K562 (cell line): ENCODE measurements at regions not wholly inside any gene's neighbourhood (a gene's known extent, or its start where the extent isn't known, plus 50 kb on each side); places are given as distances from the start of the nearest gene placed in this dataset.

Source experiments
- C11orf30 ChIP-seq: fragments of 450-650 bp; IDR thresholded peaks from 2 replicates; pipeline ENCODE4 v1.6.1; 2016; ENCODE audit warnings: low read depth, mild to moderate bottlenecking
- CBFB ChIP-seq: sonication (generic); formaldehyde crosslinking; IDR thresholded peaks from 2 replicates; pipeline ENCODE4 v1.4.0; 2020; ENCODE audit warnings: mild to moderate bottlenecking, missing genetic modification reagents
- CCAR2 ChIP-seq: fragments of 200-400 bp; formaldehyde crosslinking; IDR thresholded peaks from 2 replicates; pipeline ENCODE4 v1.6.1; 2017; ENCODE audit warnings: mild to moderate bottlenecking, low read depth, low read length
- COPS2 ChIP-seq: fragments of 450-650 bp; conservative IDR thresholded peaks from 2 replicates; pipeline ENCODE4 v1.6.1; 2016; ENCODE audit warnings: mild to moderate bottlenecking, moderate library complexity
- ETV5 ChIP-seq: sonication (generic); formaldehyde crosslinking; IDR thresholded peaks from 2 replicates; pipeline ENCODE4 v1.4.0; 2020; ENCODE audit warnings: low read depth, mild to moderate bottlenecking, missing genetic modification reagents
- FOXP1 ChIP-seq: sonication (generic); formaldehyde crosslinking; IDR thresholded peaks from 2 replicates; pipeline ENCODE4 v1.8.0; 2022; ENCODE audit warnings: mild to moderate bottlenecking, missing genetic modification reagents
- HDAC3 ChIP-seq: fragments of 450-650 bp; IDR thresholded peaks from 2 replicates; pipeline ENCODE4 v1.6.1; 2018; ENCODE audit warnings: borderline replicate concordance, mild to moderate bottlenecking, moderate library complexity; ENCODE audit not compliant: partially characterized antibody
- HNRNPL ChIP-seq: fragments of 200-400 bp; formaldehyde crosslinking; IDR thresholded peaks from 2 replicates; pipeline ENCODE4 v1.6.1; 2017; ENCODE audit warnings: low read depth, mild to moderate bottlenecking, low read length
- KLF13 ChIP-seq: fragments of 450-650 bp; IDR thresholded peaks from 2 replicates; pipeline ENCODE4 v1.6.1; 2016; ENCODE audit warnings: missing genetic modification characterization, low read depth, mild to moderate bottlenecking, missing compliant biosample characterization, moderate library complexity, borderline replicate concordance
- PHB ChIP-seq: fragments of 250-450 bp; sonication (Bioruptor Pico); IDR thresholded peaks from 2 replicates; pipeline ENCODE4 v1.5.0; 2021
- POLR2H ChIP-seq: IDR thresholded peaks from 2 replicates; pipeline ENCODE4 v1.6.1; 2016; ENCODE audit warnings: missing genetic modification characterization, low read depth, mild to moderate bottlenecking, control low read depth, missing compliant biosample characterization, moderate library complexity
- RB1 ChIP-seq: fragments of 450-650 bp; IDR thresholded peaks from 2 replicates; pipeline ENCODE4 v1.6.1; 2017; ENCODE audit warnings: low read depth, mild to moderate bottlenecking
- SMAD4 ChIP-seq: fragments of 250-450 bp; sonication (Bioruptor Pico); conservative IDR thresholded peaks from 2 replicates; pipeline ENCODE4 v1.8.0; 2021; ENCODE audit warnings: inconsistent platforms, mild to moderate bottlenecking, moderate library complexity
- ZNF408 ChIP-seq: fragments of 250-450 bp; sonication (Bioruptor Pico); IDR thresholded peaks from 2 replicates; pipeline ENCODE4 v1.4.0; 2020; ENCODE audit warnings: low read depth, mild to moderate bottlenecking, moderate library complexity
- ZNF444 ChIP-seq: fragments of 250-450 bp; sonication (Bioruptor Pico); IDR thresholded peaks from 2 replicates; pipeline ENCODE4 v1.4.0; 2020; ENCODE audit warnings: mild to moderate bottlenecking, moderate library complexity
- ZNF445 ChIP-seq: fragments of 250-450 bp; sonication (Bioruptor Pico); IDR thresholded peaks from 2 replicates; pipeline ENCODE4 v1.4.0; 2020; ENCODE audit warnings: low read depth, mild to moderate bottlenecking, moderate library complexity
- ZNF507 ChIP-seq: conservative IDR thresholded peaks from 2 replicates; pipeline ENCODE4 v1.6.1; 2017; ENCODE audit warnings: missing genetic modification characterization, missing compliant biosample characterization
- ZNF668 ChIP-seq: fragments of 250-450 bp; sonication (Bioruptor Pico); IDR thresholded peaks from 2 replicates; pipeline ENCODE4 v1.8.0; 2022; ENCODE audit warnings: mild to moderate bottlenecking, inconsistent platforms
- TF ChIP-seq, protein P1 (sequence below): fragments of 250-450 bp; sonication (Bioruptor Pico); IDR thresholded peaks from 2 replicates; pipeline ENCODE4 v1.8.0; 2022; ENCODE audit warnings: inconsistent platforms, mild to moderate bottlenecking, moderate library complexity, borderline replicate concordance
- TF ChIP-seq, protein P2 (sequence below): fragments of 450-650 bp; IDR thresholded peaks from 2 replicates; pipeline ENCODE4 v1.6.1; 2018; ENCODE audit not compliant: partially characterized antibody
- TF ChIP-seq, protein P3 (sequence below): fragments of 250-450 bp; sonication (Bioruptor Pico); IDR thresholded peaks from 2 replicates; pipeline ENCODE4 v1.5.0; 2020; ENCODE audit warnings: mild to moderate bottlenecking

DNA sequence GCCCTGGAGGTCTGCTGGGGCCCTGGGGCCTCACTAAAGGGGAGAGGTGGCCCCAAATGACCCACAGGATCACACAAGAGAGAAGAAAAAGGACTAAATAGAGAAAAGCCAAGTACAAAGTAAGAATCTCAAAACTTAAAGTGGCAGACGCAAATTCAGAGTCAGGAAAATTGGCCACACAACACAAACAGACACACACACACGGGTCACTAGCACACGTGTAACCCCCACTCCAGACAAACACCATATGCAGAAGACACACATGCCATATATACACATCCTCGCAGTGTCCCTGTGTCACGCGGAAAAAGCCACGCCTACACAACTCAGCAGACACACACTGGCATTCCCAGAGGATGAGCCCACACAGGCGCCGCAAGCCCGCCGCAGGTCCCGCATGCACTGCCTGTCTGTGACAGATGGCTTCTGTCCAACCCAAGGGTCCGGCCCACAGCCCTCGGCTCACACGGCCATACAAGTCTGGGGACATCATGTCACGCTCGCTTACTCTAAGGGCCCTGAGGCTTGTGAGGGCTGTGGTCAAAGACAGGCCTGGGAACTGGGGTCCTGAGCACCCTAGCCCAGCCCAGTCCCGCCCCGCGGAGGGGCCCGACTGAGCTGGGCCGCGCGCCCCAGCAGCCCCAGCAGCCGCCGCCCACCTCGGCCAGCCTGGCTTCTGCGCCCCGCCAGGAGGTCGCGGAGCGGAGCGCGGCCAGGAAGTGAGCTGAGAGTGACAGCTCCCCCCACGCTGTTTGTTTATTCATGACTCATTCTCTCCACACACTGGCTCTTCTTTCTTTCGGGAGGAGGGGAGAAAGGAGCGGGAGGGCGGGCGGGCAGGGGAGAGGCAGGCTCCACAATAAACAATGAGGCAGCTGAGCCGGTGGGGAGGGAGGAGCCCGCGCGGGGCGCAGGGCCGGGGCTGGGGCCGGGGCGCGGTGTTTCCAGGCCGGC, 95.5 kb upstream of the ZMIZ1 start (continued):
- TF ChIP-seq, protein P1, sequence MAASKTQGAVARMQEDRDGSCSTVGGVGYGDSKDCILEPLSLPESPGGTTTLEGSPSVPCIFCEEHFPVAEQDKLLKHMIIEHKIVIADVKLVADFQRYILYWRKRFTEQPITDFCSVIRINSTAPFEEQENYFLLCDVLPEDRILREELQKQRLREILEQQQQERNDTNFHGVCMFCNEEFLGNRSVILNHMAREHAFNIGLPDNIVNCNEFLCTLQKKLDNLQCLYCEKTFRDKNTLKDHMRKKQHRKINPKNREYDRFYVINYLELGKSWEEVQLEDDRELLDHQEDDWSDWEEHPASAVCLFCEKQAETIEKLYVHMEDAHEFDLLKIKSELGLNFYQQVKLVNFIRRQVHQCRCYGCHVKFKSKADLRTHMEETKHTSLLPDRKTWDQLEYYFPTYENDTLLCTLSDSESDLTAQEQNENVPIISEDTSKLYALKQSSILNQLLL (CRISPR knock-in tag): no peak
- TF ChIP-seq ZNF445 (CRISPR knock-in tag) (no peak), SMAD4 (CRISPR knock-in tag) (peak; percentile 88), HDAC3 (no peak), ZNF668 (CRISPR knock-in tag) (peak; percentile 75; the same call in 1 of the 2 replicates), CCAR2 (no peak), RB1 (peak; percentile 78), FOXP1 (CRISPR knock-in tag) (peak; percentile 89; the same call in 1 of the 2 replicates), ZNF507 (no peak), CBFB (no peak), KLF13 (tag) (peak; percentile 89; the same call in 1 of the 2 replicates), ZNF444 (CRISPR knock-in tag) (0 out of 2 replicates have a peak, but pooled peaks have one; percentile 39), ZNF408 (no peak), ETV5 (CRISPR knock-in tag) (no peak), HNRNPL (no peak), PHB (CRISPR knock-in tag) (0 out of 2 replicates have a peak, but pooled peaks have one; percentile 10), C11orf30 (no peak; the same call in none of the 2 replicates), COPS2 (no peak), POLR2H (no peak; the same call in 1 of the 2 replicates)
- TF ChIP-seq, protein P2, sequence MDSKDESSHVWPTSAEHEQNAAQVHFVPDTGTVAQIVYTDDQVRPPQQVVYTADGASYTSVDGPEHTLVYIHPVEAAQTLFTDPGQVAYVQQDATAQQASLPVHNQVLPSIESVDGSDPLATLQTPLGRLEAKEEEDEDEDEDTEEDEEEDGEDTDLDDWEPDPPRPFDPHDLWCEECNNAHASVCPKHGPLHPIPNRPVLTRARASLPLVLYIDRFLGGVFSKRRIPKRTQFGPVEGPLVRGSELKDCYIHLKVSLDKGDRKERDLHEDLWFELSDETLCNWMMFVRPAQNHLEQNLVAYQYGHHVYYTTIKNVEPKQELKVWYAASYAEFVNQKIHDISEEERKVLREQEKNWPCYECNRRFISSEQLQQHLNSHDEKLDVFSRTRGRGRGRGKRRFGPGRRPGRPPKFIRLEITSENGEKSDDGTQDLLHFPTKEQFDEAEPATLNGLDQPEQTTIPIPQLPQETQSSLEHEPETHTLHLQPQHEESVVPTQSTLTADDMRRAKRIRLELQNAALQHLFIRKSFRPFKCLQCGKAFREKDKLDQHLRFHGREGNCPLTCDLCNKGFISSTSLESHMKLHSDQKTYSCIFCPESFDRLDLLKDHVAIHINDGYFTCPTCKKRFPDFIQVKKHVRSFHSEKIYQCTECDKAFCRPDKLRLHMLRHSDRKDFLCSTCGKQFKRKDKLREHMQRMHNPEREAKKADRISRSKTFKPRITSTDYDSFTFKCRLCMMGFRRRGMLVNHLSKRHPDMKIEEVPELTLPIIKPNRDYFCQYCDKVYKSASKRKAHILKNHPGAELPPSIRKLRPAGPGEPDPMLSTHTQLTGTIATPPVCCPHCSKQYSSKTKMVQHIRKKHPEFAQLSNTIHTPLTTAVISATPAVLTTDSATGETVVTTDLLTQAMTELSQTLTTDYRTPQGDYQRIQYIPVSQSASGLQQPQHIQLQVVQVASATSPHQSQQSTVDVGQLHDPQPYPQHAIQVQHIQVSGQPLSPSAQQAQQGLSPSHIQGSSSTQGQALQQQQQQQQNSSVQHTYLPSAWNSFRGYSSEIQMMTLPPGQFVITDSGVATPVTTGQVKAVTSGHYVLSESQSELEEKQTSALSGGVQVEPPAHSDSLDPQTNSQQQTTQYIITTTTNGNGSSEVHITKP: no peak
- TF ChIP-seq, protein P3, sequence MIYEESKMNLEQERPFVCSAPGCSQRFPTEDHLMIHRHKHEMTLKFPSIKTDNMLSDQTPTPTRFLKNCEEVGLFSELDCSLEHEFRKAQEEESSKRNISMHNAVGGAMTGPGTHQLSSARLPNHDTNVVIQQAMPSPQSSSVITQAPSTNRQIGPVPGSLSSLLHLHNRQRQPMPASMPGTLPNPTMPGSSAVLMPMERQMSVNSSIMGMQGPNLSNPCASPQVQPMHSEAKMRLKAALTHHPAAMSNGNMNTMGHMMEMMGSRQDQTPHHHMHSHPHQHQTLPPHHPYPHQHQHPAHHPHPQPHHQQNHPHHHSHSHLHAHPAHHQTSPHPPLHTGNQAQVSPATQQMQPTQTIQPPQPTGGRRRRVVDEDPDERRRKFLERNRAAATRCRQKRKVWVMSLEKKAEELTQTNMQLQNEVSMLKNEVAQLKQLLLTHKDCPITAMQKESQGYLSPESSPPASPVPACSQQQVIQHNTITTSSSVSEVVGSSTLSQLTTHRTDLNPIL (CRISPR knock-in tag): peak; percentile 43; the same call in 1 of the 2 replicates
